GM12875 (cell line): ENCODE measurements at regions not wholly inside any gene's neighbourhood (a gene's known extent, or its start where the extent isn't known, plus 50 kb on each side); places are given as distances from the start of the nearest gene placed in this dataset.

Experiments used
- H3K4me3 ChIP-seq: one replicate; pipeline ENCODE4 v1.5.1; 2011; ENCODE audit warnings: low read depth, low read length, control low read depth
- CTCF ChIP-seq: IDR thresholded peaks from 2 replicates; pipeline ENCODE4 v1.5.1; 2011; ENCODE audit warnings: low read depth, mild to moderate bottlenecking, control low read depth, inconsistent platforms, low read length, moderate library complexity, borderline replicate concordance; ENCODE audit not compliant: insufficient read depth

- no peak overlapping the region for H3K4me3 ChIP-seq
- 0 out of 2 replicates have a peak, but pooled peaks have one; percentile 21 for TF ChIP-seq CTCF
These were observed 209.6 kb upstream of the NLRP1 start for GRCh38 chr17:5793899-5794298.

- H3K4me3 ChIP-seq: no peak overlapping the region
- no peak for TF ChIP-seq CTCF
These were observed 210.1 kb upstream of the NLRP1 start for GRCh38 chr17:5794385-5794784.

GRCh38 chr17:5794881-5795506 is 210.7 kb upstream of the NLRP1 start:
- H3K4me3 ChIP-seq: no peak overlapping the region
- TF ChIP-seq CTCF: no peak

GRCh38 chr17:5797447-5798050 is 213.2 kb upstream of the NLRP1 start:
- H3K4me3 ChIP-seq: no peak overlapping the region
- no peak for TF ChIP-seq CTCF

GRCh38 chr17:5798094-5798493 is 213.8 kb upstream of the NLRP1 start:
- H3K4me3 ChIP-seq: no peak overlapping the region
- TF ChIP-seq CTCF: no peak

GRCh38 chr17:5800131-5800530 is 215.8 kb upstream of the NLRP1 start:
- H3K4me3 ChIP-seq: no peak overlapping the region
- no peak for TF ChIP-seq CTCF

- H3K4me3 ChIP-seq: no peak overlapping the region
- TF ChIP-seq CTCF: no peak
These were observed 216.3 kb upstream of the NLRP1 start for GRCh38 chr17:5800646-5801045.
